SJCRH30 (cell line): ENCODE measurements at regions not wholly inside any gene's neighbourhood (a gene's known extent, or its start where the extent isn't known, plus 50 kb on each side); places are given as distances from the start of the nearest gene placed in this dataset.

Experiments used
- DNase-seq, 2 experiments: peaks; one replicate each; pipeline ENCODE4 v3.0.0-alpha.2; 2015 to 2020
- H3K27ac ChIP-seq: fragments of 250-450 bp; sonication (Bioruptor Pico); 2 replicates; pipeline ENCODE4 v1.5.1; 2020; ENCODE audit warnings: mild to moderate bottlenecking, moderate library complexity
- H3K27me3 ChIP-seq: fragments of 250-450 bp; sonication (Bioruptor Pico); 2 replicates; pipeline ENCODE4 v1.5.1; 2020; ENCODE audit warnings: mild to moderate bottlenecking, moderate library complexity
- H3K36me3 ChIP-seq: fragments of 250-450 bp; sonication (Bioruptor Pico); 2 replicates; pipeline ENCODE4 v1.5.1; 2020; ENCODE audit warnings: mild to moderate bottlenecking, moderate library complexity
- H3K4me1 ChIP-seq: fragments of 250-450 bp; sonication (Bioruptor Pico); 2 replicates; pipeline ENCODE4 v1.5.1; 2020; ENCODE audit warnings: mild to moderate bottlenecking, moderate library complexity
- H3K4me3 ChIP-seq: fragments of 250-450 bp; sonication (Bioruptor Pico); 2 replicates; pipeline ENCODE4 v1.5.1; 2020; ENCODE audit warnings: mild to moderate bottlenecking, moderate library complexity
- H3K9me3 ChIP-seq: fragments of 250-450 bp; sonication (Bioruptor Pico); replicated peaks from 2 replicates; pipeline ENCODE4 v1.5.1; 2020; ENCODE audit warnings: mild to moderate bottlenecking, moderate library complexity

DNA sequence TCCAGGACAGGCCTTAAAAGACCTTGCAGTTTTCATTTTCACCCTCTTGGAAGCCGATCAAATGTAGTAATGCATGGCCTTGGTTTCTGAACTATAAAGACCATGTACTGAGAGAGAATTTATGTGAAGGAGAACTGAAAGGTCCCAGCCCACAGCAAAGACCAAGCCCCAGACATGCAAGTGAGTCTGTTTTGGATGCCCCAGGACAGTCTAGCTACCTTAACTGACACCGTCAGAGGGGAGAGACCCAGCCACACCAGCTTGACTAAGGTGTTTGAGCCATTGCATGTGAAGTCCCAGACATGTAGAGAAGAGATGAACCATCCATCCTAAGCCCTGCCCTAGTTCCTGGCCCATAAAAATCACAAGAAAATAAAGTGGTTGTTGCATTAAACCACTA is 316.8 kb upstream of the GATB start:
- no peak overlapping the region for H3K4me3 ChIP-seq
- H3K4me1 ChIP-seq = no peaks in the 10 kb centered on the region
- H3K27ac ChIP-seq = no peak overlapping the region
- H3K27me3 ChIP-seq = no peaks in the 10 kb centered on the region
- H3K36me3 ChIP-seq = no peaks in the 10 kb centered on the region
- DNase-seq = no peak
- no peaks in the 10 kb centered on the region for H3K9me3 ChIP-seq

DNA sequence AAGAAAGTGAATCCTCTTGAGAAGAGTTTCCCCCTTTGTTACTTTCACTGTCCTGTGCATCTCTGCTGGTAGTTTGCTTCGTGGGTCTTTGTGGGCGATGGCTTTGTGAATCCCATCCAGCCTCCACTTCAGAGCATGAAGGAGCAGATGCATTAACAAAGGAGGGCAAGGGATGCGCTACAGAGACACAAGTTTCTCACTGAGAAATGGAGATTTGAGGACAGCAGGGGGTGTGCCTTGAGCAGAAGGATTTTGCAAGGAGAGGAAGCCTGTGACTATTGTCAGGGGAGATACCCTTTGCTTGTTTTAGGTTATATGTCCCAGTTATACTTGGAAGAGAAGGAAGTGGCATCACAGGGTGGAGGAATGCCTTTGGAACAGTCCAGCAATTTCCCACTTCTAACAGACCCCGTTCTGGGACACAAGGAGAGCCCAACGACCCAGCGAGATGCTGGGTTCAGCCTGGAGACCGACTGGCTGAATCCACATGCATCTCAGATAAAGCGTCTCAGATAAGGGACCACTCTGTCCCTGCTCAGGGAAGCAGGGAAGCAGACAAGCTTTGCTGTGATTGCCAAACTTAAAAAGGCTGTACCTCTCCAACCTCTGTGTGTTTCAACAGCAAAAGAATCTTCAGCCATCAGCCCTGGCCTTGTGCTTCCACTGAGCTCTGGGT is 314.6 kb upstream of the GATB start:
- no peaks in the 10 kb centered on the region for H3K9me3 ChIP-seq
- no peaks in the 10 kb centered on the region for H3K36me3 ChIP-seq
- H3K4me3 ChIP-seq = no peak overlapping the region
- no peaks in the 10 kb centered on the region for H3K27me3 ChIP-seq
- H3K27ac ChIP-seq = no peak overlapping the region
- DNase-seq = no peak
- no peaks in the 10 kb centered on the region for H3K4me1 ChIP-seq

DNA sequence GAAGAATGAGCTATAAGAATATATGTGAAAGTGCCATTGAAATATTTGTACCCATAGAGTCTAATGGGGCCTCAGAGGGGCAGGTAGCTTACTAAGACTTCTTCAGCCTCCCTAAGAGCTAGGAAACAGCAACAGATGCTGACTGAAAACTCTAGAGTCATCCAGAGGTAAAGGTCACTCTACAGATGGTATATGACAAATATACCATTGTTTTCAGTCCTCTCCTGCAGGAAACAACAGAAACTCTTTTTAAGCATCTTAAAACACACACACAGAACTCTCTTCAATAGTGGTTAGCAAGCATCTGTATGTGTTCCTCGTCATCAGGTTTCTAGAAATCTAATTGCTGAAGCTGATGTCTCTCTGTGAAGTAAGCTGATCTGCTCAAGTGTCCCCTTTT is 313.8 kb upstream of the GATB start:
- no peak for DNase-seq
- H3K9me3 ChIP-seq = no peaks in the 10 kb centered on the region
- H3K36me3 ChIP-seq = no peaks in the 10 kb centered on the region
- no peaks in the 10 kb centered on the region for H3K4me1 ChIP-seq
- no peaks in the 10 kb centered on the region for H3K27me3 ChIP-seq
- no peak overlapping the region for H3K4me3 ChIP-seq
- no peak overlapping the region for H3K27ac ChIP-seq

DNA sequence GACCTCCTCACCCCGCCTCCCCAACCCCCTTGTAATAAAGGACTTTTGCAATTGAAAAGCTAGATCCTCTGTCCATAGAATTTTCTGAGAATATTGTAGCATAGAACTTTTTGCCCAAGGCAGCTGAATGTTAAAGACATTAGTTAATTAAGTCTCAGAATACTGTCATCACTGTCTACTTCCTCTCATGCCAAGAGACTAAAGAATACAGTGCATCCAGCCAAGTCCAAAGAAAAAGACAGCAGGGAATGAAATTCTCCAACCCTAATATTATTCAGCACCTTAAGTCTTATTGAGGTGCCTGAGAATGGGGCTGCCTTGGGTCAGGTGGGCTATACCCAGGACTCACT is 313.3 kb upstream of the GATB start:
- Histone ChIP-seq H3K27me3 (no peaks in the 10 kb centered on the region), H3K36me3 (no peaks in the 10 kb centered on the region), H3K4me3 (no peak overlapping the region), H3K4me1 (no peaks in the 10 kb centered on the region), H3K9me3 (no peaks in the 10 kb centered on the region), H3K27ac (no peak overlapping the region)
- no peak for DNase-seq

DNA sequence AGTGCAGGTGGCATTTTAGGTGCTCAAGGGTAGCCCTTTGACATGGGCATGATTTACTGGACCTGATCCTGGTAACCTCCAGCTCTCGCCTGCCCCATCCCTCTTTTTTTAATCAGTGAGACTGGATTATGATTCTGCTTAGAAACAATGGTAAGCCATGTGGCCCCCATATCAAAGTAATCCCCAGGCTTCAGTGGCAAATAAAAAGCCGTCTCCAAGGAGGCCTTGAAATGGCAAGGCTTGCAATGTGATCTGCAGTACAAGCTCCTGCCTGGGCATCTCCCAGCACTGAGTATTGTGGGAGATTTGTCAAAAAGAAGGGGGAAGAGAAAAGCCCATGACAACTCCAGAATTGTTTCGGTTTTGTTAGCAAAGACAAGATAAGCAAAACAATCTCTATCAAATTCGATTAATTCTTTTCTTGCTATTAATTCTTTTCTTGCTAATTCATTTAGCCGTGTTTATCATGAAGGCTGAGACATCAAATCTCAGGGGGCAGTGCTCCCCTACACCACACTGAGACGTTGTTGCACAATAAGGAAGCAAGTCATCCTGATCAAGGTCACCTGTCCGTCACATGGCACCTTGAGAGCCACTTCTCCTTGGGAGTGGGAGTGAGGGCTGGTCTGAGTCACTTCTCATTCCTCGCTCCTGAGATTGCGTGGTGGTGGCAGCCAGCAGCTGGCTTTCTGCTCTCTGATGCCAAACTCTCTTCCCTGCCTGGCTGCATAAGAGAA is 312.7 kb upstream of the GATB start:
- Histone ChIP-seq H3K27me3 (no peaks in the 10 kb centered on the region), H3K27ac (no peak overlapping the region), H3K4me3 (no peak overlapping the region), H3K9me3 (no peaks in the 10 kb centered on the region), H3K4me1 (no peaks in the 10 kb centered on the region), H3K36me3 (no peaks in the 10 kb centered on the region)
- DNase-seq = no peak

DNA sequence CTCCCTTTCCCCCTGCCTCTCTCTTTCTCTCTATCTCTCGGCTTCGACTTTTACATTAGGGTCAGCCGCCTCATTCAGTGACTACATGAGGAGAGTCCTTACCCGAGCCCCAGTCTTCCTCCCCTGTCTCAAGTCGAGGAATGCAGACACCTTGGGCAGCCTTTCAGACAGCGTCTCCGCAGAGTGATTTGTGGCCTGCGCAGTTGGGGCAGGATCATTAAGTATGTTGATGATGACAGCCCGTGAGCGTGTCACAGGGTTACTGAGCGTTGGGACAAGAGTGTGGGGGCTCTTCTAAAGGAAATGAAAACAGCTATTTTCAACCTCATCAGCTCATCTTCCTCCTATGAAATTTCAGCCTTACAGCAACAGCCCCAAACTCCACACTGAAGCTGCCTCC is 312.1 kb upstream of the GATB start:
- H3K4me3 ChIP-seq = no peak overlapping the region
- H3K4me1 ChIP-seq = no peaks in the 10 kb centered on the region
- H3K27me3 ChIP-seq = no peaks in the 10 kb centered on the region
- no peak overlapping the region for H3K27ac ChIP-seq
- no peaks in the 10 kb centered on the region for H3K36me3 ChIP-seq
- DNase-seq = no peak
- H3K9me3 ChIP-seq = no peaks in the 10 kb centered on the region

DNA sequence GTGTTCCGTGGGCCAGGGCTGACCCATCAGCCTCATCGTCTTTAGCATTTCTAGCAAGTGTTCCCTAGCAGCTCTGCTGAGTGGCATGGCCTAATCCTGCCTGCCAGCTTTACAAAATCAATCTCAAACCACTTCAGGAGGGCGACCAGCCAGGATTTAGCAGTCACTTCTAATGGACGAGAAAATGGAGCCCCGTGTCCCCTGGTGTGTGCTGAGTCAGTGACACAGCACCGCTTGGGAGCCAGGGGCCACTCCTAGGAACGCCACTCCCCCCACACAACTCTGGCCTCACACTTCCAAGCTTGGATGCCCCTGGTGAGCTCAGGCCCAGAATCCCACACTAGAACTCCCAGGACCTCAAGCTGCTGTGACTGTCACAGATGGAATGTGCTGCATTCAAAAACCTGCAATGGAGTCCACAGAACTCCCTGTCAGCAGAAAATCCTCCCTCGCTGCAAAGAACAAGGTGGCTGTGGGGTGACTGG is 311.2 kb upstream of the GATB start:
- no peak for DNase-seq
- Histone ChIP-seq H3K4me1 (no peaks in the 10 kb centered on the region), H3K36me3 (no peaks in the 10 kb centered on the region), H3K9me3 (no peaks in the 10 kb centered on the region), H3K27me3 (no peaks in the 10 kb centered on the region), H3K27ac (no peak overlapping the region), H3K4me3 (no peak overlapping the region)

DNA sequence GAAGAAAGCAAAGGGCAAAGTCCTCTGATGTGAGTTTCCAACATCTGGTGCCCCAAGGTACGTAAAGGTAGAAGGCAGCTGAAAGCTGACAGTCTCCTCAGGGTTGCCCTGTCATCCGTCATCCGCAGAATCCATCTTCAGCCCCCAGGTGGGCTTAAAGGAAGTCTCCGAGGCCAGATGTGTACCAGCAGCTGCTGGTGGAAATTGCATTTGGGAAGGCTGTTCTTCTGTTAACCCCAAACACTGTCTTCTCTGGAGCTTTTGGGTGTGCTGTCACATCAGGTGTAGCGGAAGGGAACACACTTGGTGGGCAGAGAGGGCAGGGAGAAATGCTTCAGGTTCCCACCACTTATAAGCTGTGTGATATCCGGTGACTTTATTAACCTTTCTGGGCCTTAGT is 310.0 kb upstream of the GATB start:
- H3K9me3 ChIP-seq = no peaks in the 10 kb centered on the region
- no peaks in the 10 kb centered on the region for H3K27me3 ChIP-seq
- no peak overlapping the region for H3K27ac ChIP-seq
- no peak for DNase-seq
- H3K4me3 ChIP-seq = no peak overlapping the region
- no peaks in the 10 kb centered on the region for H3K4me1 ChIP-seq
- no peaks in the 10 kb centered on the region for H3K36me3 ChIP-seq

DNA sequence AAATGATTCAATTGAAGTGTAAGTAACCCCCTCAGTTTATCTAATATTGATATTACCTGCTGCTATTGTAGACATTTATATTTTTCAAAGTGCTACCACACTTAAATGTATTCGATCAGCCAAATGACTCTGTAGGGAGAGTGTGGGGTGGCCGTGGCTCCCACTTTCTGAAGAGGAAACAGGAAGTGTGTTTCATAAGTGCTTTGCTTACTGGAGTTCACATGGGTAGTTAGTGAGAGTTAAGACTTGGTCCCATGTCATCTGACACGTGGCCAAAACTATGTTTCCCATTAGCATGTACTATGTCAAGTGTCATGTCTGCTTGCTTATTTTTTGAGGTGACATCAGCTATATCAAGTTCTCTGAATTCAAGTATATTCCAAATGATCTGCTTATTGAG is 308.1 kb upstream of the GATB start:
- Histone ChIP-seq H3K27me3 (no peaks in the 10 kb centered on the region), H3K27ac (no peak overlapping the region), H3K9me3 (no peaks in the 10 kb centered on the region), H3K36me3 (no peaks in the 10 kb centered on the region), H3K4me1 (no peaks in the 10 kb centered on the region), H3K4me3 (no peak overlapping the region)
- no peak for DNase-seq

DNA sequence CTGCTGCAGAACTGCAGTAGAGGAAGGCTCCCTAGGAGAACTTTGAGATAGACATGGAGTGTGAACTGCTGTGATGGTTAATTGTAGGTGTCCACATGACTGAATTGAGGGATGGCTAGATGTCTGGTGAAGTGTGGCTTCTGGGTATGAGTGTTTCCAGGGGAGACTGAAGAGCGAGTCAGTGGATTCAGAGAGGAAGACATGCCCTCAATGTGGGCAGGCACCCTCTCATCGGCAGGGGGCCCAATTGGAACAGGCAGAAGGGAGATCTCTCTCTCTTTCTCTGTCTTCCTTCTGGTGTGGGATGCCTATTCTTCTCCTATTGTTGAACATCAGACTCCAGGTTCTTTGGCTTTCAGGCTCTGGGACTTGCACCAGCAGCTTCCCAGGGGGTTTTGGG is 304.7 kb upstream of the GATB start:
- Histone ChIP-seq H3K27me3 (no peaks in the 10 kb centered on the region), H3K9me3 (no peaks in the 10 kb centered on the region), H3K4me3 (no peak overlapping the region), H3K4me1 (peaks cover 5% of the 10 kb centered on the region; the same call in 1 of the 2 replicates), H3K27ac (no peak overlapping the region), H3K36me3 (no peaks in the 10 kb centered on the region)
- DNase-seq = no peak

DNA sequence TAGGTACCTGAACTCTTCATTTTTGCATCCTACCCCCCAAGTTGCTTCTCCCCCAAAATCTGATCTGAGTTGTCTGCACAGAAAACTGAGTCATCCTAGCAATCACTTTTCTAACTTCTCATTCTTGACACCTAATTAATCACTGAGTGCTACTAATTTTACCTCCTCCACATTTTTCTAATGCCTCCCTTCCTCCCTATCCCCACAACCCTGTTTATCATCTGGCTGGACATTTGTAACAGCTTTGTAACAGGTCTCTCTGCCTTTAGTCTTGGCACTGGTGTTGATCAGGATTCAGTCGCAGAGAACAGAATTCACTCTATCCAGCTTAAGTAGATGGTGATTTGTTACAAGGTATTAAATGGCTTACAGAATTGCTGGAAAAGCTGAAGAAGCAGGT is 303.9 kb upstream of the GATB start:
- H3K36me3 ChIP-seq = no peaks in the 10 kb centered on the region
- no peak for DNase-seq
- peaks cover 5% of the 10 kb centered on the region; the same call in 1 of the 2 replicates for H3K4me1 ChIP-seq
- no peak overlapping the region for H3K4me3 ChIP-seq
- no peaks in the 10 kb centered on the region for H3K9me3 ChIP-seq
- no peaks in the 10 kb centered on the region for H3K27me3 ChIP-seq
- H3K27ac ChIP-seq = no peak overlapping the region

DNA sequence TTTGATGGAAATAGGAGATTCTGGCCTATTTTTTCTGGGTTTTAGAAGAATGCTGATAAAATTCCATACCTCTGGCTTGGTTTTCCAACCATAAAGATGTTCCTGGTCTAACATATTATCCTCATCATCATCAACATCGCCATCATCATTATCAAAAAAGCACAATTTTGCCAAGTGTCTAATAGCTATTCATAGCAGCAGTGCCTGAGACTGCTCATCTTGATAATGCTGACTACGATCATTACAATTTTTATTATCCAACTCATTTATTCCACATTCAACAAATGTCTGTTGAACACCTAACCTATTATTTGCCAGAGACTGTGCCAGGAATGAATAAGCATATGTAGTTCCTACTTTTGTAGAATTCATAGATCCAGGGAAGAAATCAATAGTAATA is 303.5 kb upstream of the GATB start:
- no peak overlapping the region for H3K4me3 ChIP-seq
- peaks cover 5% of the 10 kb centered on the region; the same call in 1 of the 2 replicates for H3K4me1 ChIP-seq
- no peak overlapping the region for H3K27ac ChIP-seq
- DNase-seq = no peak
- H3K27me3 ChIP-seq = no peaks in the 10 kb centered on the region
- H3K9me3 ChIP-seq = no peaks in the 10 kb centered on the region
- no peaks in the 10 kb centered on the region for H3K36me3 ChIP-seq

DNA sequence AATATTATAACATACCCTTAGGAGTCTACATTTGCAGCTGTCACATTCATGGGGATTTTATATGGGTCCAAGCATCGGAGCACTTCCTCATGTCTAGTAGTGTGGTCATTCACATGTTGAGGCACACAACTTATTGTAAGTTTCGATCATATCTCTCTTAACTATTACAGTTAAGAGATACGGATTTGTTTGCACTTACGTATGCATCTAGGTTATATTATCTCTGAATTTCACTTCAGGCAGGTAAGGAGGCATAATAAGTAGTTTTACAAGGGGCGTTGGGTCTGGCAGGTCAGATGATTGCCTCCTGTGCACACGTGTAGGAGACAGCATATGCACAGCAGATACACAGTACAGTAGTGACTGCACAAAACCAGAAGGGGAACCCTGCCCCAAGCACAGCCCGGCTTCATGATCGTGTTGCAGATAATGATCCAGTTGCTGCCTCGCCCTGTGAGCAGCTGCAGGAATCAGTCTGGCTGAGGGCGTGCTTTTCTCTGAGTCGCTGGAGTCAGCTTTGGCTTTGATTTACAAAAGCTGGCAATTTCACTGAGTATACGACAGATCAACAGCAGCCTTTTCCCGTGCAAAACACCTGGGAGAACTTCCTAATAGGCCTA is 302.9 kb upstream of the GATB start:
- peak; percentile 66 to 76 for DNase-seq
- Histone ChIP-seq H3K27ac (no peak overlapping the region), H3K36me3 (no peaks in the 10 kb centered on the region), H3K27me3 (no peaks in the 10 kb centered on the region), H3K4me3 (no peak overlapping the region), H3K9me3 (no peaks in the 10 kb centered on the region), H3K4me1 (peaks cover 5% of the 10 kb centered on the region; the same call in 1 of the 2 replicates)

DNA sequence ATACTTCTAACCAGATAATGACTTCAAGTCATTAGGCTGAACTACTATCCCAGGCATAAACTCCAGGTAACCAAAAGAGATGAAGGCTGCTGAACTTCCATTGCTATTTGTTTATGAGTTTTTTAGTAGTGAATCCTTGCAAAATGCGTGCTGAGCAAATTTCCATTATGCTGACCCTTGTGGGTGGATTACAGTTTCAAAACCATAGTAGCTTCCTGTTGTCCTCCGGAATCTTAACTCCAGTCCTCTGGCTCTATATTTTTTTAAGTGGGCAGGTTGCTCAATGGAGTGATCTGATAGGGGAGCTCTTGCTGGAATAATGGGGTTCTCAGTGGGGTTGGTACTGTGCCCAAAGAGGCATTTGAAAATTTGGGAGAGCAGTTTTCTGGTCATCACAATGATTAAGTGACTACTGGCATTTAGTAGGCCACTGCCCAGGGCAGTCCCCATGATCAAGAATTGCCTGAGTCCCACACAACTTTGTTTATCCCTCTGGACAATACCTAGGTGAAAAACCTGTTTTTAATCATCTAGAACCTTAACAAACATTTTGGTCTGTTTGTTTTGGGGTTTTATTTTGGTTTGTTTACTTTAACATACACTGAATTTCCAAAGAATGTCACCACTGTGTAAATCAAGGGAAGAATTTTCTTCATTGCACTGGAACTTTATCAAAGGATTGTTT is 302.3 kb upstream of the GATB start:
- H3K4me3 ChIP-seq = no peak overlapping the region
- no peak overlapping the region for H3K27ac ChIP-seq
- H3K4me1 ChIP-seq = peaks cover 5% of the 10 kb centered on the region; the same call in 1 of the 2 replicates
- no peaks in the 10 kb centered on the region for H3K36me3 ChIP-seq
- DNase-seq = no peak
- H3K27me3 ChIP-seq = no peaks in the 10 kb centered on the region
- H3K9me3 ChIP-seq = no peaks in the 10 kb centered on the region

DNA sequence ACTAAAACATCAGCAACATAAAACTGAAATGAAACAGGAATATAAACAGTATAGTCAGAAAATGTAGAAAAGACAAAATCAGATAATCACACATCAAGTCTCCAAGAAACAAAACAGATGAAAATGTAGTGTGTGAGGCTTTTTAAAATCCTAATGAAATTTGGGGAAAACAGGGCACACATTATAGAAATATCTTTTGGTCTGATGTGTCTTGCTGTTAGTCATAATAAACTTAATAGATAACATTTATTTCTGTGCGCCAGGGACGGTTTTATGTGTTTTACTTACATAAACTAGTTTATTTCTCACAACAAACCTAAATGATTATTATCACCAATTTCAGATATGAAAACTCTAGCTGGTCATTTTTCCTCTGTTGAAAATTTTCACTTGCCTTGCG is 293.9 kb upstream of the GATB start:
- DNase-seq = no peak
- H3K27ac ChIP-seq = no peak overlapping the region
- no peak overlapping the region for H3K4me3 ChIP-seq

More for the DNA sequence above, 293.9 kb upstream of the GATB start:
- Histone ChIP-seq H3K36me3 (no peaks in the 10 kb centered on the region), H3K4me1 (no peaks in the 10 kb centered on the region), H3K9me3 (0 out of 2 replicates have a peak, but pooled peaks cover 2% of the 10 kb centered on the region), H3K27me3 (no peaks in the 10 kb centered on the region)
